DLD1 (cell line): ENCODE measurements at regions not wholly inside any gene's neighbourhood (a gene's known extent, or its start where the extent isn't known, plus 50 kb on each side); places are given as distances from the start of the nearest gene placed in this dataset.

Source experiments
- in situ Hi-C: cut with HindIII; loops from 2 replicates; pipeline ENCODE4 v1.10.0; 2017; ENCODE audit warnings: low sequenced_read_pairs

DNA sequence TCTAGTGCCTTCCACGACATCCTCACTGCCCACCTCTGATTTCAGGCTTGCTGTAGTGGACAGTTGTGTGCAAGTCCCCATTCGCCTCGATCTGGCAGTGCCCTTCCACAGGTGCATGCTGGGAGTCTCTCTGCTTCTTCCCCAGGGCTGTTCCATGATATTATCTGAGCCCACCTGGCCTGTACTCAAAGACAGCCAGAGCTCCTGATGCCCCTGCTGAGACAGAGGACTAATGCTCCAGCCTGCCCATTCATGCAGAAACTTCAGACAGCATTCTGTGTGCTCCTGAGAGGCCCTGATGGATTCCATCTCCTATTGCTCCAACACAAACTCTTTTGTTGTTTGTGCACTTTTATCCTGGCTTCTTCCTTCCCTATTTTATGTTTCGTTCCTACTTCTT, 164.8 kb upstream of the PRSS58 start:
- in situ Hi-C loops: no loop called here

DNA sequence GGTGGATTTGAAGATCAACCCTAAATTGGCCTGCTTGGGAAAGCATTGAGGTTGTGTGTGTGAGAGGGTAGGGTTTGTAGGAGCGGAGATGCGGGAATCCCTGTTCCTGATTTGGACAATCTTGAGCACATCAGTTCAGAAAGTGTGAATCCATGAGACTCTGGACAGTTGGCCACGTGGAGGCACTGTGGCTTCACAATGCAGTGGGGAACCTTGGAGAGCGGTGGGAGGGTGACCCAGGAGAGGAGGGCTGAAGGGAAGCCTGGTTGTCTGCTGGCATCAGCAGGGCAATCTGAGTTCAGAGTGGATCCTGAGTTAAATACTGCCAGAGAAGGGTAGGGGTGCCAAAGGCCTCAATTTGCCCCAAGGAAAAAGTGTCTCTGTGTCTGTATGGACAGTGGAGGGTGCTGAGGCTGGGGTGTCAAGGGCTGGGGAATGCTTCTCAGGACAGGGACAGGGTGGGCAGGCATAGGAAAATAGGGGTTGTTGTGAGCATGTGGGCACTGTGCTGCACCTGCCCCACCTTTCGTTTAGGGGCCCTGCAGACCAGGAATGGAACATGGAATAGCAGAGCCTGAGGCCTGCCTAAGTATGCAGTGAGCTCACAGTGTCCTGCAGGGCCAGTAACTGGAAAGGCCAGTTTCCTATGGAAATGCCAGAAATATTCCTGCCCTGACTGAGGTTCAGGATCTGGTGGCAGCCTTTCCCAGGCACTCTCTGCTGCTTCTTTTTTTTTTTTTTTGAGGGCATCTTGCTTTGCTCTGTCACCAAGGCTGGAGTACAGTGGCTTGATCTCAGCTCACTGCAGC, 162.9 kb upstream of the PRSS58 start:
- in situ Hi-C loops: no loop called here

DNA sequence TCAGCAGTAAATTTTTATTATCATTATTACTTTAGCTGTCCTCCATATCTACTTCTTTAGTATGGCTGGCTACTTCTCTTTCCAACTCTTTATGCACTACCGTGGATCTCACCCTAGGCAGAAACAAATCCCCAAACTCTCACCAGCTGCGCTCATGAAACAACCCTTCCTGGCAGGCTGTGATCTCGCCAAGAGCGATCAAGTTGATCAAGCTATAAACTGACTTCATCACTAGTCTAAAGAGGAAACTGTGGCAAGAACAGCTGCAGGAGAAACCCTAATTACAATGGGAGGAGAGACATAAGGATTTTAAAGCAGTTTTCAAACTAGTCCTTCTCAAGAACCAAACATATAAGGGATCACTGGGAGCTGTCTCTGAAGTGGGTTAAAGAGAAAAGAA, 160.5 kb upstream of the PRSS58 start:
- in situ Hi-C loops: no loop called here

DNA sequence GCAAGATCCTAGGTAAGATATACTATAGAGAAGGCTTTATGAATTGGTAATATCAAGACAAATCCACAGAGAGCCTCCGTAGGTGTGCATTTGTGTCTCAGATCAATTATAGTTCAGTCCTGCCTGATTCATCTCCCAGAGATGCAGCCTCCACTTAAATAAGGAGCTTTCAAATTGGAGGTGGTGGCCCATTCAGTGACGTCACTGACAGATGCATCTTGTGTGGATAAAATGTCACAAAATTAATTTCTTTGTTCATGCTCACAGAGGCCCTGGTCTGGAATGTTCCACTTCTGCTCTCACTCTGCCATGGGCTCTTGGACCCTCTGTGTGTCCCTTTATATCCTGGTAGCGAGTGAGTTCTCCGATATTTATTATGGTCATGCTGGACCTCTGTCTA, 157.1 kb upstream of the PRSS58 start:
- in situ Hi-C loops: no loop called here

DNA sequence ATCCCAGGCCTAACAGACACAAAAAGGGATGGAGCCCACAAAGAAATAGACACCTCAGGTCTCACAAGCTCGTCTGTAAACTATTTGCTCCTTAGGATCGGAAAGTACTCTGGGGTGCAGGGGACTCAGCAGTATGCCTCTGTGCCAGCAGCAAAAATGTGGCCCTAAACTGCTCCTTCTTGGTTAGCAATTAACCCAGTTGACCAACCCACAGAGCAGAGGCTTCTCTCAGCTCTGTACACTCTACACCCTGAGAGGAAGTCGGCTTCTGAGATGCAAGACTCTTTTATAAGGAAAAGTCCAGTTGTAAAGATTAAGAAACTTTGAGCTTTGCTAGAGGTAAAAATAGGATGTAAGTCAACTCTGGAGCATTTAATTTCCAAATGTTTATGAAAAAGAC, 156.3 kb upstream of the PRSS58 start:
- in situ Hi-C loops: no loop called here

DNA sequence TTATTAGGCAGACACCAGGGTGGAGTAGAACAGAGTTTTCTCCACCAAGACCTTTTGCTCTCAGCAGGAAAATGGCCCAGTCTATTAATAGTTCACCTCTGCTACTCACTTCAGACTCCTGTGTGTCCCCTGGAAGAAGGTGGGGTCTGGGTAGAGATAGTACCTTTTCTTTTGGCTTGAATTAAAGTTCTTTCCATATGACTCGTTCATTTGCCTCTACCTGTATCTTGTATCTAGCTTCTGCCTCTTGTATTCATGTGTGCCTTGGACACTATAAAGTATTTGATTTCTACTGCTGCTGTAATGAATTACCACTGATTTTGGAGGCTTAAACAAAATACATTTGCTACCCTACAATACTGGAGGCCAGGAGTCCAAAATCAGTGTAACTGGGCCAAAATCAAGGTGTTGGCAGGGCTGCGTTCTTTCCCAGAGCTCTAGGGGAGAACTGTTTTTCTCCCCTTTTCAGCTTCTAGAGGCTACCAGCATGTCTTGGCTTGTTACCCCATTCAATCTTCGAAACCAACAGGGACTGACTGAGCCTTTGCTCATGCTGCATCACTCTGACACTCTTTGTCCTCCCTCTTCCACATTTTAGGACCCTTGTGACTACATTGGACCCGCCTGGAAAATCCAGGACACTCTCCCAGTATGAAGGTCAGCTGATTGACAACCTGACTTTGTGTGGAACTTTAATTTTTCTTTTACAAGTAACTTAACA, 155.6 kb upstream of the PRSS58 start:
- in situ Hi-C loops: no loop called here

DNA sequence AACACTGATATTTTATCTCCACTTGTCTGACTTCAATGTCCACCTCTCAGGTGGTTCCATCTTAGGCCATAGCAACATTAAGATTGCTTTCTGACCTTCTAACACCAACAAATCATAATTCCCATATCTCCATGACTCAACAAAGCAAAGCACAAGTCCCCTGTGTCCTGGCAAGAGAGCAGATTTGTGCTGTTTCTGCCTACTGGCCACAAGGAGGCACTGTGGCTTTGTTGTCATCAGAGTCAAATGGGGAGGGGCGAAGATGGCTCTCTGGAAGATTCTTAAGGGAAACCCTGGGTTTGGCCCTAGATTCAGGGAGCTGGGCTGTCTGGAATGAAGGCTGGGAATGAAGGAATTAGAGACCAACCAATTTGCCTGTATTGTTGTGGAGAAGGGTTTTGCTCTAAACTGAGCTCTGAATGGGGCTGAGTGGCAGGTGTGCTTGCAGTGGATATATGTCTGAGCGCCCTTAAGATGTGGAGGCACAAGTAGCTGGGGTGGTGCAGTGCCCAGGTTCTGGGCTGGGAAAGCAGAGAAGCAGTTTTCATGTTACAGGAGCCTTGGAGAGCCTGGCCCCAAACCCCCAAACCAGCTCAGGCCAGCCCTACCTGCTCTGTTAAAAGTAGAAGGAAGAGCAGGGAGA, 154.8 kb upstream of the PRSS58 start:
- in situ Hi-C loops: no loop called here

DNA sequence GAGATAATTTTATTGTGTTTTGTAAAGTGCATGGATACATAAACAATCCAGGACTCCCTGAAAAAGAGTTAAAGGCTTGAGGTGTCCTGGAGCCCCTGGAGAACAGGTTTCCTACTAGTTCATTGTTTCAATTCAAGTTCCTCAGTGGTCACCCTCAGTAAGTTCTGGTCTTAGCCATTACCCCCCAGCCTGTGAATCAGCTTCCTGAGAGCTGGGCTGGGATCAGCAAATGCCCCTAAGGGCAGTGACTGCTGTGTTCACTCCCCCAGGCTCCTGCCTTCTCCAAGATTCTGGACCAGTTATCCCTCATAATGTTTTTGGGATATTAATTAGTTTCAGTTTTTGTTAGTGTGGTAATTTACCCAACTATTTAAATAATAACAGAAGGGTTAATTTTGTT, 151.6 kb upstream of the PRSS58 start:
- in situ Hi-C loops: no loop called here

DNA sequence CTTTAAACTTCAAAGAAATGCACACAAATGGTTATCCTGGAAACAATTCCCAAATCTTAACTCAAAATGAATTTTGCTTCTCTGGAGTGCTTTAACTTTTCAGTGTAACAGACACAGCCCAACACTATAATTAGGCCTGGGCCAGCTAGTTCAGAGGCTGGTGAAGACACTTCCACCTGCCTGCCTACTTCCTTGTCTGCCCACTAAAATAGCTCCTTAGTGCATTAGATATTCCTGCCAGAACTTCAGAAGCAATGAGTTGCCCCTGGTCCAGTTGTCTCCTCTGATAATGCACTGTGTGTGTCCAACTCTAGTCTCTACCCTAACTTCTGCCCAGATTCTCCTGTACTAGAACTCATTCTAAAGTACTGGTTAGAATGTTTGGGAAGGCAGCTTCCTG, 150.9 kb upstream of the PRSS58 start:
- in situ Hi-C loops: no loop called here

DNA sequence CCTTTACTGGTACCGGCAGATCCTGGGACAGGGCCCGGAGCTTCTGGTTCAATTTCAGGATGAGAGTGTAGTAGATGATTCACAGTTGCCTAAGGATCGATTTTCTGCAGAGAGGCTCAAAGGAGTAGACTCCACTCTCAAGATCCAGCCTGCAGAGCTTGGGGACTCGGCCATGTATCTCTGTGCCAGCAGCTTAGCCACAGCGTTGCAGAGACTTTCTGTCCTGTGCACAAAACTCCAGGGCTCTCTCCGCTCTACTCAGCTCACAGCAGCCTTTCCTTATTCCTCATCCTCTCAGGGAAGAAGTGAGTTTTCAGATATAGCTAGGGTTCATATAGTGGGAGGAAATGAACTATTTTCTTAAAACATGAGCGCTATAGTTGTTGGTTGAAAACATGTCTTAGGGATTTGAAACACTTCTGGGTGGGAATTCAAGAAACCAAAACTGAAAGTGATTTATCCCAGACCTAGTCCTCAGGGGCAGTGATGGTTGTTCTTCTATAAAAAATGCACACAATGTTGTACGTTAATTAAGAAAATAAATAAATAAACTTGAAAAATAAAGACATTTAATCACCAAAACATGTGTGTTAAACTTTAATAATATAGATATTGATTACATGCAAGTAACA, 150.2 kb upstream of the PRSS58 start:
- in situ Hi-C loops: no loop called here

DNA sequence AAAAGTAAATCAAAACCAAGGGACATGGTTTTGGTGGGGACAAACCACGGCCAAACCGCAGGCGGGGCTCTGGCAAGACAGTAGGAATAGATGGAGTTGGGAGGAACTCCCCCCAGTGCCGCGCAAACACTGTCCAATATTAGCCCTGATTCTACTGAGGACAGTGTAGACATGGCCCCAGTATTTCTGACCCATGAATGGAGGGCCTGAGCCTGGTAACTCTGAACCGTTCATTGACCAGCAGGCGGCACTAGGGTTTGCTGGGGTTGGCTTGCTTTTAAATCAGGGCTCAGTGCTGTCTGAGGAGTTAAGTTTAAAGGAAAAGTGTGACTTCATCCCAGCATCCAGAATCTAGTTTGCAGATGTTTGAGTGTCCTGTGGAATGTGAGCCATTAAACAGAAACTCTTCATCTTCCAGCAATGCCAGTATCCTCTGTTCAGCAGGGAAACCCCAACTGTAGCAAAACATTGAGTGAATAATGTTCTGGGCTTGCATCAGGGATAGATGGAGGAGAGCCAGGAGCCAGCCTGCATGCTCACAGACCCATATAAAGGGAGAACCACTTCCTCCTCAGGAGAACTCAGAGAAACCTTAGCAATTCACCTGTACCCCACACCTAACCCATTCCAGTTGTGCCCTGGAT, 147.4 kb upstream of the PRSS58 start:
- in situ Hi-C loops: no loop called here

DNA sequence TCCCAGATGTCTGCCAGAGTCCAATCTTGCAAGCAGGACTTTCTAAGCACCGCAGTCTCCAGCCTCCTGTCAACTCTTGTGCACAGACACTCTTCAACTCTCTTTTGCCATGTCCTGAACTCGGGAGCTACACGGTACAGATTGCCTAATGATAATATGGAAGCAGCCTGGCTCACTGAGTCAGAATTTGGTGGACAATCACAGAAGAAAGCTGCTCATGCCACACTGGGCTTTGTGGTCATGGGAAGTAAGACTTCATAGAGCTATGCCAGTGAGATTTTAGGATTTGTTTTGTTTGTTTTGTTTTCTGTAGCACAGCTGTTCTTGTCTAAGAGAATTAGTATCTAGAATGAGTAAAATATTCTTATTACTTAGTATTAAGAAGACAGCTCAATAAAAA, 144.1 kb upstream of the PRSS58 start:
- in situ Hi-C loops: no loop called here

DNA sequence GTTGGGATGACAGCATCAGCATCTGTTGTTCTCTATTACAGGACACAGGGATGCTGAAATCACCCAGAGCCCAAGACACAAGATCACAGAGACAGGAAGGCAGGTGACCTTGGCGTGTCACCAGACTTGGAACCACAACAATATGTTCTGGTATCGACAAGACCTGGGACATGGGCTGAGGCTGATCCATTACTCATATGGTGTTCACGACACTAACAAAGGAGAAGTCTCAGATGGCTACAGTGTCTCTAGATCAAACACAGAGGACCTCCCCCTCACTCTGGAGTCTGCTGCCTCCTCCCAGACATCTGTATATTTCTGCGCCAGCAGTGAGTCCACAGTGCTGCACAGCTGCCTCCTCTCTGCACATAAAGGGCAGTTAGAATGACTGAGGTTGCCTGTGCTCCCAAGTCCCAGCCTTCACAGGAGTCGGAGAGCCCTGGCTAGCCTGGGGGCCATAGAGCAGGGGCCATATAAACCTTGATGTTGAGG, 142.2 kb upstream of the PRSS58 start:
- in situ Hi-C loops: no loop called here

DNA sequence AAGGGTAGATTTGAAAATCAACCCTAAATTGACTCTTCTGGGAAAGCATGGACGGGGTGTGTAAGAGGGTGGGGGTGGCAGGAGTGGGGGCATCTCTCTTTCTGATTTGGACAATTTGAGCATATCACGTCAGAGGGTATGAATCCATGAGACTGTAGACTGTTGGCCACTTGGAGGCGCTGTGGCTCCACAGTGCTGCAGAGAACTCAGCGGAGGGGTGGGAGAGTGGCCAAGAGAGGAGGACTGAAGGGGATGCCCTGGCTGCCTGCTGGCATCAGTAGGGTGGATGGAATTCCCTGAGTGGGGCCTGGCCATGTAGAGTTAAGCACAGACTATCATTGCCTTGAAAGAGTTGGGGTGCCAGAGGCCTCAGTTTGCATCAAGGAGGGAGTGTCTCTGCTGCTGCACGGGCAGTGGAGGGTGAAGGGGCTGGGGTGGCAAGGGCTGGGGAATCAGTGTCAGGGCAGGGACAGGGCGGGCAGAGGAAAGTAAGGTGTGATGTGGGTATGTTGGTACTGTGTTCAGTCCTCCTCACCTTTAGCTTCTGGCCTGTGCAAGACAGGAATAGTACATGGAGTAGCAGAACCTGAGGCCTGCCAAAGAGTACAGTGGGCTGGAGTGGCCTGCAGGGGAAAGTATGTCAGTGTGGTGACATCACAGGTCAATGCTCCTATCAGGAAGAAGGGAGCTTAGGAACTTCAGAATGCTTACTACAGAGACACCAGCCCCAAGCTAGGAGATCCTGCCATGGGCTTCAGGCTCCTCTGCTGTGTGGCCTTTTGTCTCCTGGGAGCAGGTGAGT, 133.5 kb upstream of the PRSS58 start:
- in situ Hi-C loops: no loop called here

DNA sequence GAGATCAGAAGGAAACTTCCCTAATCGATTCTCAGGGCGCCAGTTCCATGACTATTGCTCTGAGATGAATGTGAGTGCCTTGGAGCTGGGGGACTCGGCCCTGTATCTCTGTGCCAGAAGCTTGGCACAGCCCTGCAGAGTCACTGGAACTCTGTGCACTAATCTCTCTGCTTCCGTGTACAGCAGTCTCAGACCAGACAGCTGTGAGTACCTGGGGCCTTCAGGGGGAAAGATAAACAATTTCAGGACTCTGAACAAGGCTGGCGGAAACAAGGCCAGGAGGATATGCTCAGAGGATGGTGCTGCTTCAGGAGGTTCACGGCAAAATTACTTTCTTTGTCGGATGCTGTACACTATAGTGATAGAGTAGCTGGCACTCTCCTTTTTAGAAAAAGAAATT, 131.7 kb upstream of the PRSS58 start:
- in situ Hi-C loops: no loop called here

DNA sequence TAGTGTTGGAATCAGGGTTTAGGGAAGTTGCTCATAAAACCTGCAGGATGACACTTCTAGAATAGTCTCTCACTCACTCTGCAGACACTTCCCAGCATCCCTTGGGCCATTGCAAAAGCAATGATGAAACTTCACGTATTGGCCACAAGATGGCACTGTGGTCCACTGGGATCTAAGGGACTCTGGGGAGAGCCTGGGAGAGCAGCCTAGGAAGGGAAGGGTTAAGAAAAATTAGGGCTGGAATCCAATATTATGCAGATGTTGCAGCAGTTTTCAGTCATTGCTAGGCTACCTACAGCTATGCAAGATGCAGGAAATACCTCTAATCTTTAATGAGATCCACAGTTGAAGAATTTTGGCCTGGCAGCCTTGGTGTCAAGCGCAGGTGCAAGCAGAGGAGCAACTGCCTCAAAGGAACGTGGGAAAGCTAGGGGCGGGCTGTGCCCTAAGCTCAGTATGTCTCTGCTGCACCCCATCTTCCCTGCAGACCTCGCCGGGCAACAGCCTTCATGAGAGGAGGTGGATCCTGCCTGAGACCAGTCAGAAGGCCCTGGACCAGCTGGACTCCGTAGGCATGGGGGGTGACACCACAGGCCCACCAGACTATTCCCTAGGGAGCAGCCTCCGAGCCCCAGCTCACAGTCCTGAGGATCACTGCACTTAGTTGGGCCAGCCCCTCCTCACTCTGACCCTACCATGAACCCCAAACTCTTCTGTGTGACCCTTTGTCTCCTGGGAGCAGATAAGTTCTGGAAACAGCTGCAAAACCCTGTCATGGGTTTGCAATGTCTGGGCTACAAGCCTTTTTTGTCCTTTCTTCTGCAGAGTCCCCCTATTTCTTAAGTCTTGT, 127.9 kb upstream of the PRSS58 start:
- in situ Hi-C loops: no loop called here

DNA sequence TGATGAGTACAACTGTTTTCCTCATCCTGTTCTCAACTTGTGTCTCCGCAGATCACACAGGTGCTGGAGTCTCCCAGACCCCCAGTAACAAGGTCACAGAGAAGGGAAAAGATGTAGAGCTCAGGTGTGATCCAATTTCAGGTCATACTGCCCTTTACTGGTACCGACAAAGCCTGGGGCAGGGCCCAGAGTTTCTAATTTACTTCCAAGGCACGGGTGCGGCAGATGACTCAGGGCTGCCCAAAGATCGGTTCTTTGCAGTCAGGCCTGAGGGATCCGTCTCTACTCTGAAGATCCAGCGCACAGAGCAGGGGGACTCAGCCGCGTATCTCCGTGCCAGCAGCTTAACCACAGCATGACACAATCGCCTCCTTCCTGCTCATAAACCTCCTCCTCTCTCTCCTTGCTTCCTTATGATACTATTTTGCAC, 126.7 kb upstream of the PRSS58 start:
- in situ Hi-C loops: no loop called here

DNA sequence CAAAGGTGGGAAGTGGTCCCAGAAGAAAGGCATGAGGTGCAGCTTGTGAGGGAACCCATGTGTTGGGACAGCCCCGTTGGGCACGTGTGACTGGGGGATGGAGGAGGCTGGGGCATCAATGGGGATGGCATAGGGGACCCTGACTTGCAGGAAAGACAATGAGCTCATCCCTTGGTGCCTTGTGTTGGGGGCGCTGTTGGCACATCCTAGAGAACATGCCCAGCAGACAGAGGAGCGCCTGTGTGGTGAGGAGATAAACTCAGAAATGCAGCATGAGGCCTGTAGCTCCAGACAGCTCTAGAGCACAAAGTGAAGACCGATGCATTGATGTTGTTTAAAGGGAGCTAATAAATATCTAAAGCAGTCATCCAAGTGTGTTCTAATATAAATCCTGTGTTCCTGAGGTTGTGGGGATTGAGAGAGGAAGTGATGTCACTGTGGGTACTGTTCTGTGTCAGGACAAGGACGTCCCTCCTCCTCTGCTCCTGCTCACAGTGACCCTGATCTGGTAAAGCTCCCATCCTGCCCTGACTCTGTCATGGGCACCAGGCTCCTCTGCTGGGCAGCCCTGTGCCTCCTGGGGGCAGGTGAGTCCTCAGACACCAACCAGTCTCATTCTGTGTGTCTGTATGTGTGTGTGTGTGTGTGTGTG, 126.1 kb upstream of the PRSS58 start:
- in situ Hi-C loops: no loop called here
